ENCODE measurements at regions not wholly inside any gene's neighbourhood (a gene's known extent, or its start where the extent isn't known, plus 50 kb on each side); places are given as distances from the start of the nearest gene placed in this dataset.

DNA sequence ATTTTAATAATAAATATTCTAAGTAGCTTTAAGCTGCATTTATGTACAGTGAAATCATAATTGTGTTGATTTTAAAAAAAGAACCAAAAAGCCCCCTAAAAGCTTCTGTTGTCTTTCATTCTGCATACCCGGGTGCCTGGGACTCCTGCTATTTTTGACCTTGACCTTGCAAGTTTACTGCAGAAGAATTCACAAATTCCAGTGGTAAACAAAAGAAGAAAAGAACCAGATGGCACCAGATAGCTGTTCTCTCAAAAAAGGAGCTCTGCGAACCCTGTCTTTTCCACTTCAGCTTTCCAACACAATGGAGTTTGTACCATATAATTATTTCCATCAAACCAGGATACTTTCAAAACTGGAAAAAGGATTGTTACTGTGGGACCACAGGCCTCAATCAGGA lies 363.3 kb downstream of the SMOC2 start:
- Mint-ChIP-seq H3K4me3 (ENCODE audit: unreplicated experiment) (no peak overlapping the region), H3K36me3 (ENCODE audit: low read depth, unreplicated experiment) (no peaks in the 10 kb centered on the region), H3K4me1 (ENCODE audit: low read depth, unreplicated experiment) (no peaks in the 10 kb centered on the region), H3K27ac (ENCODE audit: unreplicated experiment) (no peak overlapping the region), H3K27me3 (ENCODE audit: low read depth, unreplicated experiment) (peaks cover 9% of the 10 kb centered on the region), H3K9me3 (ENCODE audit: unreplicated experiment) (no peaks in the 10 kb centered on the region)
- Histone ChIP-seq H3K4me1 (ENCODE audit: insufficient read depth, low read length) (no peaks in the 10 kb centered on the region), H4K20me1 (ENCODE audit: insufficient read depth, low read length) (no peaks in the 10 kb centered on the region), H3K79me2 (ENCODE audit: insufficient read depth, low read length) (no peaks in the 10 kb centered on the region), H3K4me3 (ENCODE audit: insufficient read depth, low read depth, low read length) (no peak overlapping the region), H3K4me2 (ENCODE audit: low read length) (no peak overlapping the region), H3K27ac (ENCODE audit: low read depth, low read length) (no peak overlapping the region), H2AFZ (ENCODE audit: low read depth, low read length) (no peak overlapping the region), H3K9me3 (ENCODE audit: insufficient read depth, low read depth, low read length) (peaks cover 4% of the 10 kb centered on the region), H3K9ac (ENCODE audit: low read length) (no peak overlapping the region), H3K27me3 (ENCODE audit: insufficient read depth, low read length) (no peaks in the 10 kb centered on the region), H3K36me3 (ENCODE audit: insufficient read depth, low read length) (no peaks in the 10 kb centered on the region)
- DNase-seq (ENCODE audit: low read depth) (no peak), FAIRE-seq (no peak)
- TF ChIP-seq, protein P1, sequence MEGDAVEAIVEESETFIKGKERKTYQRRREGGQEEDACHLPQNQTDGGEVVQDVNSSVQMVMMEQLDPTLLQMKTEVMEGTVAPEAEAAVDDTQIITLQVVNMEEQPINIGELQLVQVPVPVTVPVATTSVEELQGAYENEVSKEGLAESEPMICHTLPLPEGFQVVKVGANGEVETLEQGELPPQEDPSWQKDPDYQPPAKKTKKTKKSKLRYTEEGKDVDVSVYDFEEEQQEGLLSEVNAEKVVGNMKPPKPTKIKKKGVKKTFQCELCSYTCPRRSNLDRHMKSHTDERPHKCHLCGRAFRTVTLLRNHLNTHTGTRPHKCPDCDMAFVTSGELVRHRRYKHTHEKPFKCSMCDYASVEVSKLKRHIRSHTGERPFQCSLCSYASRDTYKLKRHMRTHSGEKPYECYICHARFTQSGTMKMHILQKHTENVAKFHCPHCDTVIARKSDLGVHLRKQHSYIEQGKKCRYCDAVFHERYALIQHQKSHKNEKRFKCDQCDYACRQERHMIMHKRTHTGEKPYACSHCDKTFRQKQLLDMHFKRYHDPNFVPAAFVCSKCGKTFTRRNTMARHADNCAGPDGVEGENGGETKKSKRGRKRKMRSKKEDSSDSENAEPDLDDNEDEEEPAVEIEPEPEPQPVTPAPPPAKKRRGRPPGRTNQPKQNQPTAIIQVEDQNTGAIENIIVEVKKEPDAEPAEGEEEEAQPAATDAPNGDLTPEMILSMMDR (IDR thresholded peaks at IDR 0.05; ENCODE audit: insufficient read depth, low read depth, low read length), result no peak
- TF ChIP-seq EZH2 (IDR thresholded peaks at IDR 0.05; ENCODE audit: insufficient read depth, low read length), result no peak

DNA sequence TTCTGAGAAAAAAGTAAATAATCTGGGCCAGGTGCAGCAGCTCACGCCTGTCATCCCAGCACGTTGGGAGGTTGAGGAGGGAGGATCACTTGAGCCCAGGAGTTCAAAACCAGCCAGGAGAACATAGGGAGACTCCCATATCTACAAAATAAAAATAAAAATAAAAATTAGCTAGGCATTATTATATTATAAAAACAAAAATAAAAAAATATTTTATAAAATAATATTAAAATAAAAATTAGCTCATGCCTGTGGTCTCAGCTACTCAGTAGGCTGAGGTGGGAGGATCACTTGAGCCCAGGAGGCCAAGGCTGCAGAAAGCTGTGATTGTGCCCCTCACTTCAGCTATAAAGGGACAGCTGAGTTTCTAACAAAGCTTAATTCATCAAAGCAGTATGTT lies 362.9 kb downstream of the SMOC2 start:
- DNase-seq (ENCODE audit: low read depth) (no peak), FAIRE-seq (no peak)
- Histone ChIP-seq H3K79me2 (ENCODE audit: insufficient read depth, low read length) (no peaks in the 10 kb centered on the region), H3K36me3 (ENCODE audit: insufficient read depth, low read length) (no peaks in the 10 kb centered on the region), H3K4me3 (ENCODE audit: insufficient read depth, low read depth, low read length) (no peak overlapping the region), H3K9ac (ENCODE audit: low read length) (no peak overlapping the region), H4K20me1 (ENCODE audit: insufficient read depth, low read length) (no peaks in the 10 kb centered on the region), H3K4me2 (ENCODE audit: low read length) (no peak overlapping the region), H2AFZ (ENCODE audit: low read depth, low read length) (no peak overlapping the region), H3K27ac (ENCODE audit: low read depth, low read length) (no peak overlapping the region), H3K4me1 (ENCODE audit: insufficient read depth, low read length) (no peaks in the 10 kb centered on the region), H3K27me3 (ENCODE audit: insufficient read depth, low read length) (no peaks in the 10 kb centered on the region), H3K9me3 (ENCODE audit: insufficient read depth, low read depth, low read length) (peaks cover 4% of the 10 kb centered on the region)
- Mint-ChIP-seq H3K27ac (ENCODE audit: unreplicated experiment) (no peak overlapping the region), H3K36me3 (ENCODE audit: low read depth, unreplicated experiment) (no peaks in the 10 kb centered on the region), H3K9me3 (ENCODE audit: unreplicated experiment) (no peaks in the 10 kb centered on the region), H3K4me1 (ENCODE audit: low read depth, unreplicated experiment) (no peaks in the 10 kb centered on the region), H3K27me3 (ENCODE audit: low read depth, unreplicated experiment) (peaks cover 8% of the 10 kb centered on the region), H3K4me3 (ENCODE audit: unreplicated experiment) (no peak overlapping the region)
- no peak for TF ChIP-seq EZH2 (IDR thresholded peaks at IDR 0.05; ENCODE audit: insufficient read depth, low read length)
- TF ChIP-seq, protein P1 (IDR thresholded peaks at IDR 0.05; ENCODE audit: insufficient read depth, low read depth, low read length), result no peak

DNA sequence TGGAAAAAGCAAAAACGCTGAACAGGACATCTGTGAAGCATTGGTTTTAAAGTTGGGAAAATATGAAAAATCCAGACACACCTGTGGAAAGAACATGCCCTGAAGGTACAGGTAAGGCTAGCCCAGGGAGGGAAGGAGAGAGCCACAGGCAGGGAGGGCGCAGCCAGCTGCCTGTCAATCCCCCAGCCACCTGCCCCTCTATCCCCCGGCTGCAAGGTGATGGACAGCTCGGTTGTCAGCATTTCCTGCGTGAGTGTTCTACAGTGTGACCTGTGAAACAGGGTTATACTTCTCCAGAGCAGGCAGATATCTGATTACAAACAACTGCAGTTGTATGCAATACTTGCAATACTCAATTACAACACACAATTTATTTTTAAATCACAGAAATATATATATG lies 358.1 kb downstream of the SMOC2 start:
- no peaks in the 10 kb centered on the region for H3K4me1 ChIP-seq (ENCODE audit: insufficient read depth, low read length)
- no peaks in the 10 kb centered on the region for H4K20me1 ChIP-seq (ENCODE audit: insufficient read depth, low read length)
- Mint-ChIP-seq H3K36me3 (ENCODE audit: low read depth, unreplicated experiment) (peaks cover 2% of the 10 kb centered on the region), H3K4me3 (ENCODE audit: unreplicated experiment) (no peak overlapping the region), H3K27ac (ENCODE audit: unreplicated experiment) (no peak overlapping the region), H3K9me3 (ENCODE audit: unreplicated experiment) (peaks cover 2% of the 10 kb centered on the region), H3K27me3 (ENCODE audit: low read depth, unreplicated experiment) (peaks cover 7% of the 10 kb centered on the region), H3K4me1 (ENCODE audit: low read depth, unreplicated experiment) (peaks cover 4% of the 10 kb centered on the region)
- H3K36me3 ChIP-seq (ENCODE audit: insufficient read depth, low read length), result no peaks in the 10 kb centered on the region
- H3K27ac ChIP-seq (ENCODE audit: low read depth, low read length), result no peak overlapping the region
- no peaks in the 10 kb centered on the region for H3K27me3 ChIP-seq (ENCODE audit: insufficient read depth, low read length)
- DNase-seq (ENCODE audit: low read depth), result no peak
- H3K79me2 ChIP-seq (ENCODE audit: insufficient read depth, low read length), result no peaks in the 10 kb centered on the region
- H3K4me3 ChIP-seq (ENCODE audit: insufficient read depth, low read depth, low read length), result no peak overlapping the region
- H3K9ac ChIP-seq (ENCODE audit: low read length), result no peak overlapping the region
- no peak for FAIRE-seq
- TF ChIP-seq, protein P1 (IDR thresholded peaks at IDR 0.05; ENCODE audit: insufficient read depth, low read depth, low read length), result no peak
- no peak for TF ChIP-seq EZH2 (IDR thresholded peaks at IDR 0.05; ENCODE audit: insufficient read depth, low read length)
- H3K9me3 ChIP-seq (ENCODE audit: insufficient read depth, low read depth, low read length), result peaks cover 3% of the 10 kb centered on the region
- no peak overlapping the region for H2AFZ ChIP-seq (ENCODE audit: low read depth, low read length)
- no peak overlapping the region for H3K4me2 ChIP-seq (ENCODE audit: low read length)
